Skeletal muscle satellite cell (primary cell): ENCODE measurements at regions not wholly inside any gene's neighbourhood (a gene's known extent, or its start where the extent isn't known, plus 50 kb on each side); places are given as distances from the start of the nearest gene placed in this dataset.
"Not testable (repeated sequence)": the region's sequence is repeated elsewhere in the genome, so short reads cannot be mapped to it uniquely, and the experiment has no call there.

Experiments
- H3K27me3 ChIP-seq: 2 replicates; pipeline ENCODE4 v1.7.0; 2013; ENCODE audit warnings: low read length; ENCODE audit not compliant: control insufficient read depth, insufficient read depth
- H3K36me3 ChIP-seq: 2 replicates; pipeline ENCODE4 v1.7.0; 2013; ENCODE audit warnings: mild to moderate bottlenecking, control low read depth, low read length; ENCODE audit not compliant: insufficient read depth
- H3K4me1 ChIP-seq: 2 replicates; pipeline ENCODE4 v1.7.0; 2013; ENCODE audit warnings: low read length; ENCODE audit not compliant: control insufficient read depth, insufficient read depth
- H3K4me2 ChIP-seq: 2 replicates; pipeline ENCODE4 v1.7.0; 2013; ENCODE audit warnings: mild to moderate bottlenecking, low read length
- H3K4me3 ChIP-seq: 2 replicates; pipeline ENCODE4 v1.7.0; 2013; ENCODE audit warnings: low read length
- H3K9ac ChIP-seq: 2 replicates; pipeline ENCODE4 v1.7.0; 2013; ENCODE audit warnings: mild to moderate bottlenecking, low read depth, low read length, moderate library complexity
- H3K9me3 ChIP-seq: replicated peaks from 2 replicates; pipeline ENCODE4 v1.7.0; 2013; ENCODE audit warnings: mild to moderate bottlenecking, control low read depth, low read length

- Histone ChIP-seq H3K36me3 (no peaks in the 10 kb centered on the region), H3K27me3 (no peaks in the 10 kb centered on the region), H3K4me2 (no peak overlapping the region), H3K9me3 (no peaks in the 10 kb centered on the region), H3K4me3 (no peak overlapping the region), H3K9ac (no peak overlapping the region), H3K4me1 (no peaks in the 10 kb centered on the region)
Measured at GRCh38 chr2:183752571-183752970, 628.3 kb downstream of the NUP35 start.

- no peak overlapping the region for H3K4me2 ChIP-seq
- H3K9me3 ChIP-seq, result no peaks in the 10 kb centered on the region
- no peaks in the 10 kb centered on the region for H3K4me1 ChIP-seq
- H3K4me3 ChIP-seq, result no peak overlapping the region
- H3K27me3 ChIP-seq, result no peaks in the 10 kb centered on the region
- no peaks in the 10 kb centered on the region for H3K36me3 ChIP-seq
- H3K9ac ChIP-seq, result no peak overlapping the region
Measured at GRCh38 chr2:183759033-183759432, 634.8 kb downstream of the NUP35 start.

- H3K4me1 ChIP-seq, result no peaks in the 10 kb centered on the region
- H3K9me3 ChIP-seq, result no peaks in the 10 kb centered on the region
- H3K4me3 ChIP-seq, result no peak overlapping the region
- H3K9ac ChIP-seq, result no peak overlapping the region
- no peaks in the 10 kb centered on the region for H3K27me3 ChIP-seq
- H3K4me2 ChIP-seq, result no peak overlapping the region
- no peaks in the 10 kb centered on the region for H3K36me3 ChIP-seq
Measured at GRCh38 chr2:183773775-183774174, 649.5 kb downstream of the NUP35 start.

GRCh38 chr2:183780072-183780471, 655.8 kb downstream of the NUP35 start:
- Histone ChIP-seq H3K4me2 (no peak overlapping the region), H3K27me3 (no peaks in the 10 kb centered on the region), H3K9ac (no peak overlapping the region), H3K9me3 (no peaks in the 10 kb centered on the region), H3K4me3 (no peak overlapping the region), H3K36me3 (no peaks in the 10 kb centered on the region), H3K4me1 (no peaks in the 10 kb centered on the region)

GRCh38 chr2:183782436-183782835, 658.2 kb downstream of the NUP35 start:
- Histone ChIP-seq H3K9ac (no peak overlapping the region), H3K4me2 (no peak overlapping the region), H3K9me3 (no peaks in the 10 kb centered on the region), H3K27me3 (no peaks in the 10 kb centered on the region), H3K36me3 (no peaks in the 10 kb centered on the region), H3K4me3 (no peak overlapping the region), H3K4me1 (no peaks in the 10 kb centered on the region)

- not testable (repeated sequence) for H3K9me3 ChIP-seq, H3K9ac ChIP-seq, H3K4me2 ChIP-seq, H3K36me3 ChIP-seq, H3K4me3 ChIP-seq, H3K27me3 ChIP-seq, H3K4me1 ChIP-seq
Measured at GRCh38 chr2:183788796-183789195, 664.6 kb downstream of the NUP35 start.

- H3K4me3 ChIP-seq, H3K27me3 ChIP-seq, H3K36me3 ChIP-seq, H3K4me2 ChIP-seq, H3K9ac ChIP-seq, H3K9me3 ChIP-seq, H3K4me1 ChIP-seq: not testable (repeated sequence)
Measured at GRCh38 chr2:183792165-183792924, 668.1 kb downstream of the NUP35 start.

GRCh38 chr2:183798535-183798934, 674.3 kb downstream of the NUP35 start:
- H3K36me3 ChIP-seq, result no peaks in the 10 kb centered on the region
- H3K4me1 ChIP-seq, result no peaks in the 10 kb centered on the region
- H3K9me3 ChIP-seq, result no peaks in the 10 kb centered on the region
- no peaks in the 10 kb centered on the region for H3K27me3 ChIP-seq
- H3K9ac ChIP-seq, result no peak overlapping the region
- H3K4me2 ChIP-seq, result no peak overlapping the region
- H3K4me3 ChIP-seq, result no peak overlapping the region

GRCh38 chr2:183799761-183800160, 675.5 kb downstream of the NUP35 start:
- no peaks in the 10 kb centered on the region for H3K9me3 ChIP-seq
- H3K27me3 ChIP-seq, result no peaks in the 10 kb centered on the region
- no peak overlapping the region for H3K4me3 ChIP-seq
- no peaks in the 10 kb centered on the region for H3K36me3 ChIP-seq
- H3K4me1 ChIP-seq, result no peaks in the 10 kb centered on the region
- no peak overlapping the region for H3K4me2 ChIP-seq
- no peak overlapping the region for H3K9ac ChIP-seq

GRCh38 chr2:183803596-183803995, 679.4 kb downstream of the NUP35 start:
- H3K36me3 ChIP-seq, result no peaks in the 10 kb centered on the region
- no peaks in the 10 kb centered on the region for H3K4me1 ChIP-seq
- no peaks in the 10 kb centered on the region for H3K27me3 ChIP-seq
- H3K4me2 ChIP-seq, result no peak overlapping the region
- H3K9me3 ChIP-seq, result no peaks in the 10 kb centered on the region
- no peak overlapping the region for H3K9ac ChIP-seq
- no peak overlapping the region for H3K4me3 ChIP-seq

GRCh38 chr2:183807870-183808269, 683.6 kb downstream of the NUP35 start:
- Histone ChIP-seq H3K9ac (no peak overlapping the region), H3K27me3 (no peaks in the 10 kb centered on the region), H3K9me3 (no peaks in the 10 kb centered on the region), H3K36me3 (no peaks in the 10 kb centered on the region), H3K4me1 (peaks cover 3% of the 10 kb centered on the region), H3K4me2 (no peak overlapping the region), H3K4me3 (no peak overlapping the region)

- Histone ChIP-seq H3K36me3 (no peaks in the 10 kb centered on the region), H3K4me2 (no peak overlapping the region), H3K27me3 (no peaks in the 10 kb centered on the region), H3K4me1 (peaks cover 3% of the 10 kb centered on the region), H3K9ac (no peak overlapping the region), H3K4me3 (no peak overlapping the region), H3K9me3 (no peaks in the 10 kb centered on the region)
Measured at GRCh38 chr2:183809404-183809803, 685.2 kb downstream of the NUP35 start.
